ENCODE measurements at regions not wholly inside any gene's neighbourhood (a gene's known extent, or its start where the extent isn't known, plus 50 kb on each side); places are given as distances from the start of the nearest gene placed in this dataset.
"Not testable (repeated sequence)": the region's sequence is repeated elsewhere in the genome, so short reads cannot be mapped to it uniquely, and the experiment has no call there.

GRCh38 chr2:95666636-95667035, 74.8 kb downstream of the TRIM43 start:
- TF ChIP-seq POLR2AphosphoS5 (IDR thresholded peaks at IDR 0.05; ENCODE audit: low read depth, low read length); SP1 (IDR thresholded peaks at IDR 0.05; ENCODE audit: low read depth, low read length); POLR2A (IDR thresholded peaks at IDR 0.05; ENCODE audit: control extremely low read depth in 1 of 2, low read depth in 2 of 2, low read length in 2 of 2); ATF2 (IDR thresholded peaks at IDR 0.05; ENCODE audit: low read length); SIN3A (conservative IDR thresholded peaks at IDR 0.05 in 1 of 2, IDR thresholded peaks at IDR 0.05 in 1 of 2; ENCODE audit: low read depth in 1 of 2, low read length in 2 of 2): not testable (repeated sequence)
- TF ChIP-seq, protein P1, sequence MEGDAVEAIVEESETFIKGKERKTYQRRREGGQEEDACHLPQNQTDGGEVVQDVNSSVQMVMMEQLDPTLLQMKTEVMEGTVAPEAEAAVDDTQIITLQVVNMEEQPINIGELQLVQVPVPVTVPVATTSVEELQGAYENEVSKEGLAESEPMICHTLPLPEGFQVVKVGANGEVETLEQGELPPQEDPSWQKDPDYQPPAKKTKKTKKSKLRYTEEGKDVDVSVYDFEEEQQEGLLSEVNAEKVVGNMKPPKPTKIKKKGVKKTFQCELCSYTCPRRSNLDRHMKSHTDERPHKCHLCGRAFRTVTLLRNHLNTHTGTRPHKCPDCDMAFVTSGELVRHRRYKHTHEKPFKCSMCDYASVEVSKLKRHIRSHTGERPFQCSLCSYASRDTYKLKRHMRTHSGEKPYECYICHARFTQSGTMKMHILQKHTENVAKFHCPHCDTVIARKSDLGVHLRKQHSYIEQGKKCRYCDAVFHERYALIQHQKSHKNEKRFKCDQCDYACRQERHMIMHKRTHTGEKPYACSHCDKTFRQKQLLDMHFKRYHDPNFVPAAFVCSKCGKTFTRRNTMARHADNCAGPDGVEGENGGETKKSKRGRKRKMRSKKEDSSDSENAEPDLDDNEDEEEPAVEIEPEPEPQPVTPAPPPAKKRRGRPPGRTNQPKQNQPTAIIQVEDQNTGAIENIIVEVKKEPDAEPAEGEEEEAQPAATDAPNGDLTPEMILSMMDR (IDR thresholded peaks at IDR 0.05; ENCODE audit: control extremely low read depth in 1 of 3, insufficient read depth in 1 of 3, low read depth in 1 of 3, low read length in 3 of 3), result not testable (repeated sequence)

Data from H1 (cell line).